CD8-positive, alpha-beta memory T cell (primary cell): ENCODE measurements at regions not wholly inside any gene's neighbourhood (a gene's known extent, or its start where the extent isn't known, plus 50 kb on each side); places are given as distances from the start of the nearest gene placed in this dataset.

Source experiments
- CTCF ChIA-PET: fragments of 350-600 bp; sonication (Branson Sonifier 250); formaldehyde crosslinking; loops from one replicate; lab custom pipeline; 2021; ENCODE audit warnings: antibody characterized with exemption; lab: Charles Lee
- POLR2A ChIA-PET: fragments of 350-600 bp; sonication (Branson Sonifier 250); formaldehyde crosslinking; loops from one replicate; lab custom pipeline; 2021; ENCODE audit warnings: antibody characterized with exemption; lab: Charles Lee
- DNase-seq, 5 donors: peaks; one replicate each; pipeline versions ENCODE4 v3.0.0 to v3.0.0-alpha.2; 2020 to 2022; ENCODE audit warnings: mixed read lengths in 1 of 5
- H3K27ac ChIP-seq: one replicate; pipeline ENCODE4 v1.7.0; 2013; ENCODE audit warnings: low read depth, mild to moderate bottlenecking, low read length, moderate library complexity
- H3K27me3 ChIP-seq: 2 replicates; pipeline ENCODE4 v1.7.0; 2013; ENCODE audit warnings: low read length, mild to moderate bottlenecking; ENCODE audit not compliant: insufficient read depth, poor library complexity, severe bottlenecking
- H3K36me3 ChIP-seq: 2 replicates; pipeline ENCODE4 v1.7.0; 2013; ENCODE audit warnings: mild to moderate bottlenecking, low read length, moderate library complexity; ENCODE audit not compliant: insufficient read depth
- H3K4me1 ChIP-seq: 2 replicates; pipeline ENCODE4 v1.7.0; 2013; ENCODE audit warnings: mild to moderate bottlenecking, low read length, moderate library complexity; ENCODE audit not compliant: insufficient read depth
- H3K4me3 ChIP-seq: 2 replicates; pipeline ENCODE4 v1.7.0; 2013; ENCODE audit warnings: mild to moderate bottlenecking, low read length
- H3K9me3 ChIP-seq: 2 replicates; pipeline ENCODE4 v1.7.0; 2013; ENCODE audit warnings: mild to moderate bottlenecking, low read length
- H3K27ac Mint-ChIP-seq, 8 donors: one replicate each; pipeline ENCODE4 v1.8.0; 2020 to 2021; ENCODE audit warnings: mixed read lengths in 8 of 8, mild to moderate bottlenecking in 6 of 8, inconsistent platforms in 3 of 8, moderate library complexity in 3 of 8
- H3K27me3 Mint-ChIP-seq, 2 donors: one replicate each; pipeline ENCODE4 v1.8.0; 2020 to 2021; ENCODE audit warnings: mixed read lengths in 2 of 2, mild to moderate bottlenecking in 1 of 2, moderate library complexity in 1 of 2
- H3K36me3 Mint-ChIP-seq, 3 donors: one replicate each; pipeline ENCODE4 v1.8.0; 2020 to 2021; ENCODE audit warnings: mixed read lengths in 3 of 3, inconsistent platforms in 1 of 3, mild to moderate bottlenecking in 1 of 3
- H3K4me1 Mint-ChIP-seq, 3 donors: one replicate each; pipeline ENCODE4 v1.8.0; 2020 to 2021; ENCODE audit warnings: mixed read lengths in 3 of 3, inconsistent platforms in 1 of 3, mild to moderate bottlenecking in 1 of 3
- H3K4me3 Mint-ChIP-seq, 7 donors: one replicate each; pipeline ENCODE4 v1.8.0; 2020 to 2021; ENCODE audit warnings: mixed read lengths in 7 of 7, mild to moderate bottlenecking in 6 of 7, moderate library complexity in 4 of 7, inconsistent platforms in 2 of 7
- H3K9me3 Mint-ChIP-seq, 5 donors: one replicate each; pipeline ENCODE4 v1.8.0; 2020 to 2022; ENCODE audit warnings: mixed read lengths in 5 of 5, mild to moderate bottlenecking in 3 of 5, moderate library complexity in 2 of 5, inconsistent platforms in 1 of 5

- Histone ChIP-seq H3K9me3 (no peaks in the 10 kb centered on the region), H3K4me1 (no peaks in the 10 kb centered on the region), H3K4me3 (no peak overlapping the region), H3K27ac (no peak overlapping the region), H3K27me3 (no peaks in the 10 kb centered on the region), H3K36me3 (no peaks in the 10 kb centered on the region)
- ChIA-PET CTCF (no interaction called here), POLR2A (no interaction called here)
- no peak for DNase-seq
- Mint-ChIP-seq H3K27me3 (peaks cover 5 to 58% of the 10 kb centered on the region in 2 donors), H3K9me3 (no peaks in the 10 kb centered on the region), H3K36me3 (no peaks in the 10 kb centered on the region), H3K4me1 (no peaks in the 10 kb centered on the region), H3K4me3 (no peak overlapping the region), H3K27ac (no peak overlapping the region)
Observed at GRCh38 chr17:34182036-34182803, 72.9 kb upstream of the CCL2 start.

- no peaks in the 10 kb centered on the region for H3K9me3 Mint-ChIP-seq
- ChIA-PET POLR2A (no interaction called here), CTCF (no interaction called here)
- H3K4me3 ChIP-seq = no peak overlapping the region
- H3K4me1 ChIP-seq = no peaks in the 10 kb centered on the region
- no peaks in the 10 kb centered on the region for H3K27me3 ChIP-seq
- peaks cover 0 to 6% (median 4%) of the 10 kb centered on the region in 3 donors for H3K4me1 Mint-ChIP-seq
- H3K27me3 Mint-ChIP-seq = peaks cover 4 to 43% of the 10 kb centered on the region in 2 donors
- H3K4me3 Mint-ChIP-seq = no peak overlapping the region
- no peaks in the 10 kb centered on the region for H3K9me3 ChIP-seq
- no peak for DNase-seq
- no peaks in the 10 kb centered on the region for H3K36me3 ChIP-seq
- no peak overlapping the region for H3K27ac ChIP-seq
- no peaks in the 10 kb centered on the region for H3K36me3 Mint-ChIP-seq
- no peak overlapping the region for H3K27ac Mint-ChIP-seq
Observed at GRCh38 chr17:34195987-34196386, 59.1 kb upstream of the CCL2 start.

DNA sequence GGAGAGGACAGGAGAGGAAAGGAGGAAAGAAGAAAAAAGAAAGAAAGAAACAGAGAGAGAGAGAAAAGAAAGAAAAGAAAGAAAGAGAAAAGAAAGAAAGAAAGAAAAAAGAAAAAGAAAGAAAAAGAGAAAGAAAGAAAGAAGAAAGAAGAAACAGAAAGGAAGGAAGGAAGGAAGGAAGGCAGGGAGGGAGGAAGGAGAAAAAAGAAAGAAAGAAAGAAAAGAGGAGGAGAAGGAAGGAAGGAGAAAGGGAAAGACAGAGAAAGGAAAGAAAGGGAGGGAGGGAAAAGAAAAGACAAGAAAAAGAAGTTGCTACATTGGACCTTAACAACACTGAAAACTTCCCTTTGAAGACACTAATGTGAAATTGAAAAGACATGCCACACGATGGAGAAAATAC is 56.6 kb upstream of the CCL2 start:
- POLR2A ChIA-PET = no interaction called here
- peaks cover 4 to 51% of the 10 kb centered on the region in 2 donors for H3K27me3 Mint-ChIP-seq
- H3K4me3 Mint-ChIP-seq = no peak overlapping the region
- H3K27me3 ChIP-seq = no peaks in the 10 kb centered on the region
- no peak for DNase-seq
- CTCF ChIA-PET = no interaction called here
- H3K4me1 ChIP-seq = no peaks in the 10 kb centered on the region
- no peaks in the 10 kb centered on the region for H3K9me3 Mint-ChIP-seq
- peaks cover 0 to 6% (median 4%) of the 10 kb centered on the region in 3 donors for H3K4me1 Mint-ChIP-seq
- no peak overlapping the region for H3K4me3 ChIP-seq
- no peaks in the 10 kb centered on the region for H3K36me3 ChIP-seq
- H3K36me3 Mint-ChIP-seq = no peaks in the 10 kb centered on the region
- H3K27ac ChIP-seq = no peak overlapping the region
- H3K27ac Mint-ChIP-seq = no peak overlapping the region
- H3K9me3 ChIP-seq = no peaks in the 10 kb centered on the region

DNA sequence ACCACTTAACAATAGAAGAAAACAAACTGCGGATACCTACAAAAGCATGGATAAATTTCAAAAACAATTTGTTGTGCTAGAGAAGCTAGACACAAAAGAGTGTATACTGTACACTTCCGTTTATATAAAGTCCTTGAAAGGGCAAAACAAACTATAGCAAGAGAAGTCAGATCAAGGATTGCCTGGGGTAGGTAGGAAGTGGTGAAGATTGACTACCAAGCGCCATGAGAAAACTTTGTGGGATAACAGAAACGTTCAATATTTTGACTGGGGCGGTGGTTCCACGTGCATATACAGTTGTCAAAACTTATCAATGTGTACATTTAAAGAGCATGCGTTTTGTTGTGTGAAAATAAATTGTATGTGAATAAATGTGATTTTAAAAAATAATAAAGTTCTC is 55.6 kb upstream of the CCL2 start:
- Mint-ChIP-seq H3K4me1 (peaks cover 0 to 6% (median 4%) of the 10 kb centered on the region in 3 donors), H3K4me3 (no peak overlapping the region), H3K9me3 (no peaks in the 10 kb centered on the region), H3K36me3 (no peaks in the 10 kb centered on the region), H3K27me3 (peaks cover 4 to 47% of the 10 kb centered on the region in 2 donors), H3K27ac (peak overlapping the region in 1 of 8 donors; percentile 55)
- H3K27me3 ChIP-seq = no peaks in the 10 kb centered on the region
- no peak for DNase-seq
- no peak overlapping the region for H3K4me3 ChIP-seq
- POLR2A ChIA-PET = no interaction called here
- H3K4me1 ChIP-seq = no peaks in the 10 kb centered on the region
- no peaks in the 10 kb centered on the region for H3K9me3 ChIP-seq
- CTCF ChIA-PET = no interaction called here
- H3K36me3 ChIP-seq = no peaks in the 10 kb centered on the region
- H3K27ac ChIP-seq = no peak overlapping the region

- H3K27ac ChIP-seq = no peak overlapping the region
- no peaks in the 10 kb centered on the region for H3K27me3 ChIP-seq
- peaks cover 6 to 43% of the 10 kb centered on the region in 2 donors for H3K27me3 Mint-ChIP-seq
- H3K9me3 Mint-ChIP-seq = no peaks in the 10 kb centered on the region
- no peak overlapping the region for H3K27ac Mint-ChIP-seq
- no peaks in the 10 kb centered on the region for H3K36me3 Mint-ChIP-seq
- peak; percentile 46 to 65 (median 50) for DNase-seq
- H3K4me3 ChIP-seq = no peak overlapping the region
- ChIA-PET CTCF (interaction anchor here (0.9 to 1.6 kb wide), 7 partner anchors 8 to 920 kb away, joined by 3 to 10 read pairs (median 3); partner anchors contain the start of gene RAD51D), POLR2A (no interaction called here)
- H3K4me1 ChIP-seq = no peaks in the 10 kb centered on the region
- H3K9me3 ChIP-seq = no peaks in the 10 kb centered on the region
- no peak overlapping the region for H3K4me3 Mint-ChIP-seq
- peaks cover 0 to 6% (median 4%) of the 10 kb centered on the region in 3 donors for H3K4me1 Mint-ChIP-seq
- no peaks in the 10 kb centered on the region for H3K36me3 ChIP-seq
Observed at GRCh38 chr17:34199932-34200534, 55.1 kb upstream of the CCL2 start.

- ChIA-PET POLR2A (no interaction called here), CTCF (interaction anchor here (0.9 to 1.6 kb wide), 6 partner anchors 9 to 919 kb away, joined by 3 to 10 read pairs (median 4); partner anchors contain the start of gene RAD51D)
- Histone ChIP-seq H3K4me3 (no peak overlapping the region), H3K27me3 (no peaks in the 10 kb centered on the region), H3K36me3 (no peaks in the 10 kb centered on the region), H3K9me3 (no peaks in the 10 kb centered on the region), H3K27ac (no peak overlapping the region), H3K4me1 (no peaks in the 10 kb centered on the region)
- Mint-ChIP-seq H3K4me3 (no peak overlapping the region), H3K4me1 (peaks cover 0 to 6% (median 4%) of the 10 kb centered on the region in 3 donors), H3K9me3 (no peaks in the 10 kb centered on the region), H3K27me3 (peaks cover 12 to 34% of the 10 kb centered on the region in 2 donors), H3K27ac (no peak overlapping the region), H3K36me3 (no peaks in the 10 kb centered on the region)
- no peak for DNase-seq
Observed at GRCh38 chr17:34201225-34201624, 53.9 kb upstream of the CCL2 start.

DNA sequence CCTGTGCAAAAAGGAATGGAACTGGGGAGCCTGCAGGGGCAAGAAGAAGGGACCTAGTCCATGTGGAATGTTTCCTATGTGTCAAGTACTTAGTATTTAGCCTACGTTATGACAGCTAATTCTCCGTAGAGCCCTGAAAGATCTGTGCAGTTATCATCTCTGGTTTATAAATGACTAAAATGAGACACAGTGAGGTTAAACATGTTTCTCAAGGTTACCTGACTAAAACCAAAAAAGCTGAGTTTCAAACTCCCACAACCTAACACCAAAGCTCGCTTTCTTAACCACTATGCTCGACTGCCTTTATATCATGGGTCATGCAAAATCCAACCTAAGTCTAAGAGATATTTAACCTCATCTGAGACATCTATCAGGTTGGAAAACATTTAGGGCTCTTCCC is 53.3 kb upstream of the CCL2 start:
- peaks cover 0 to 6% (median 4%) of the 10 kb centered on the region in 3 donors for H3K4me1 Mint-ChIP-seq
- H3K27ac Mint-ChIP-seq = no peak overlapping the region
- Histone ChIP-seq H3K27me3 (no peaks in the 10 kb centered on the region), H3K9me3 (no peaks in the 10 kb centered on the region), H3K27ac (no peak overlapping the region), H3K36me3 (no peaks in the 10 kb centered on the region), H3K4me1 (no peaks in the 10 kb centered on the region), H3K4me3 (no peak overlapping the region)
- ChIA-PET CTCF (interaction anchor here (1.5 to 1.6 kb wide), 2 partner anchors 30 to 158 kb away, joined by 3 read pairs; no protein-coding TSS in a partner anchor), POLR2A (no interaction called here)
- DNase-seq = no peak
- peaks cover 12 to 30% of the 10 kb centered on the region in 2 donors for H3K27me3 Mint-ChIP-seq
- H3K9me3 Mint-ChIP-seq = no peaks in the 10 kb centered on the region
- H3K4me3 Mint-ChIP-seq = no peak overlapping the region
- H3K36me3 Mint-ChIP-seq = no peaks in the 10 kb centered on the region

- Histone ChIP-seq H3K27me3 (no peaks in the 10 kb centered on the region), H3K4me1 (no peaks in the 10 kb centered on the region), H3K9me3 (no peaks in the 10 kb centered on the region), H3K36me3 (no peaks in the 10 kb centered on the region), H3K4me3 (no peak overlapping the region), H3K27ac (no peak overlapping the region)
- DNase-seq = no peak
- no peak overlapping the region for H3K4me3 Mint-ChIP-seq
- ChIA-PET POLR2A (no interaction called here), CTCF (no interaction called here)
- no peaks in the 10 kb centered on the region for H3K36me3 Mint-ChIP-seq
- H3K27me3 Mint-ChIP-seq = peaks cover 11 to 25% of the 10 kb centered on the region in 2 donors
- H3K27ac Mint-ChIP-seq = no peak overlapping the region
- no peaks in the 10 kb centered on the region for H3K9me3 Mint-ChIP-seq
- peaks cover 0 to 6% (median 4%) of the 10 kb centered on the region in 3 donors for H3K4me1 Mint-ChIP-seq
Observed at GRCh38 chr17:34203018-34203638, 52.0 kb upstream of the CCL2 start.
